LNCAP (cell line): ENCODE measurements at regions not wholly inside any gene's neighbourhood (a gene's known extent, or its start where the extent isn't known, plus 50 kb on each side); places are given as distances from the start of the nearest gene placed in this dataset.

Source experiments
- TF ChIP-seq, protein P1 (sequence below): fragments of 450-650 bp; IDR thresholded peaks from 2 replicates; pipeline ENCODE4 v1.5.1; 2017; ENCODE audit warnings: mild to moderate bottlenecking

DNA sequence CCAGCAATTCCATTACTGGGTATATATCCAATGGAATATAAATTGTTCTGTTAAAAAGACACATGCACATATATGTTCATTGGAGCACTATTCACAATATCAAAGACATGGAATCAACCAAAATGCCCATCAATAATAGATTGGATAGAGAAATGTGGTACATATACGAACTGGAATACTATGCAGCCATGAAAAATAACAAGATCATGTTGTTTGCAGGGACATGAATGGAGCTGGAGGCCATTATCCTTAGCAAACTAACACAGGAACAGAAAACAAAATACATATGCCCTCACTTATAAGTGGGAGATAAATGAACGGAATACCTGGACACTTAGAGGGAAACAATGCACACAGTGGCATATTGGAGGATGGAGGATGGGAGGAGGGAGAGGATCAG, 355.8 kb downstream of the CCDC85A start:
- TF ChIP-seq, protein P1, sequence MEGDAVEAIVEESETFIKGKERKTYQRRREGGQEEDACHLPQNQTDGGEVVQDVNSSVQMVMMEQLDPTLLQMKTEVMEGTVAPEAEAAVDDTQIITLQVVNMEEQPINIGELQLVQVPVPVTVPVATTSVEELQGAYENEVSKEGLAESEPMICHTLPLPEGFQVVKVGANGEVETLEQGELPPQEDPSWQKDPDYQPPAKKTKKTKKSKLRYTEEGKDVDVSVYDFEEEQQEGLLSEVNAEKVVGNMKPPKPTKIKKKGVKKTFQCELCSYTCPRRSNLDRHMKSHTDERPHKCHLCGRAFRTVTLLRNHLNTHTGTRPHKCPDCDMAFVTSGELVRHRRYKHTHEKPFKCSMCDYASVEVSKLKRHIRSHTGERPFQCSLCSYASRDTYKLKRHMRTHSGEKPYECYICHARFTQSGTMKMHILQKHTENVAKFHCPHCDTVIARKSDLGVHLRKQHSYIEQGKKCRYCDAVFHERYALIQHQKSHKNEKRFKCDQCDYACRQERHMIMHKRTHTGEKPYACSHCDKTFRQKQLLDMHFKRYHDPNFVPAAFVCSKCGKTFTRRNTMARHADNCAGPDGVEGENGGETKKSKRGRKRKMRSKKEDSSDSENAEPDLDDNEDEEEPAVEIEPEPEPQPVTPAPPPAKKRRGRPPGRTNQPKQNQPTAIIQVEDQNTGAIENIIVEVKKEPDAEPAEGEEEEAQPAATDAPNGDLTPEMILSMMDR = no peak

DNA sequence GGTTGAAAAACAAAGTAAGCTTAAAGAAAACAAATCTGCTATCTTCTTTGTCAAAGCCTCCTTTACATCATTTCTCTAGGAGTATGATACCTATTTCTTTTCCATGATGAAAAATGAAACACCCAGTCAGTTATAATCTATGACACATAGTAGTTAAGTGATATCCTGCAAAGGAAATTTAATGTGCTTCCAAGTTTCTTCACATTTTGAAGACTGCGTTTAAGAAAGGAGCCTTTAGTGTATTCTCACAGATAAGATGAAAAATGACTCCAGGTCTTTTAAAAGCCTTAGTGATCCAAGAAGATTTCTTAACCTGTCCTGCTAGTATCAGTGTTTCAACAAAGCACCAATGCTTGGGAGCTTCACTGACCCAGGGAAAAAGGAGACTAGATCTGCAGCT, 356.7 kb downstream of the CCDC85A start:
- TF ChIP-seq, protein P1 = no peak

DNA sequence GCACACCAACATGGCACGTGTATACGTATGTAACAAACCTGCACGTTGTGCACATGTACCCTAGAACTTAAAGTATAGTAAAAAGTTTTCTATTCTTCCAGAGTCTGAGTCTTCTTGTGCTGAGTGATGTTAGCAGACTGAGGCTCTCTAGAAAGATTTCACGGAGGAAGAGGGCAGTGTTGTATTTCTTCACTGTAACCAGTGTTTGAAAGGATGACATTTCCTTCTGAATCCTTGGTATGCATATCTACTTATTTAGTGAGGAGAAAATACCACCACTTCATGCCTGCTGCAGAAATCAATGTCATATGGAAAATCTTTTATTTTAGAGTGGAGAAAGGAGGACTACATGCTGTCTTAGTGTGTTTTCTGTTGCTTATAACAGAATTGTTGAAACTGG, 357.1 kb downstream of the CCDC85A start:
- TF ChIP-seq, protein P1 = no peak

DNA sequence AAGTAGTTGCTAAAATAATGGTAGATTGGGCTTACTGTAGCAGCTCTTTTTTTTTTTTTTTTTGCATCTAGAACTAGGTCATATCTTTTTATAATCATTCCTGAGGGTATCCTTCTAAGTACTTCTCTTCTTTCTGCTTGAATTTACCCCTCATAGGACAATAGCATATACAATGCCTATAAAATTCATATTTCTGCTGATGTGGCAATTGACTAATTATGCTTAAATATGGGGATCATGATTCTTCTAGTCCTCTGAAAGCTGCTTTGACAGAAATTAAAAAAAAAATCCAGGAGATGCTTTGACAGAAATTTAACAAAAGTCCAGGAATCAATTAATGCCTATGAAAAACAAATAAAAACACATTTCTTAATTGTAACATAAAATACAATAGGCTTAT, 358.4 kb downstream of the CCDC85A start:
- TF ChIP-seq, protein P1 = no peak

DNA sequence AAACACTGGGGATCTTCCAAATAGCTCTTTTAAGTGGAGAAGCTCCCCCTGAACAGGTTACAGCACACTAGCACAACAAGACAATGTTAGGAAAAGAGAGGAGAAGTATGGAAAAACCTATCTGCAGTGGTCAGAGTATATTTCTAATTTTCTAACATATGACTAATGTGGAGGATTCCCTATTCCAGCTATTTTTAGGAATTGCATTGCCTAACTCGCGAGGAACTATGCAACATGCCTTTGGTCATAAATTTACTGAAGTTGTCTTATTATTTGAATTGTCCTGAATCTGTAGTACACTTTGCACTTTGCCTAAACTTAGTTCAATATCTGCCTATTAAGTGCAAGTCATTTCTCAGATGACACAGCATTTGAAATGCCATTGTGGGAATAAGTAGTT, 381.4 kb downstream of the CCDC85A start:
- TF ChIP-seq, protein P1 = no peak

DNA sequence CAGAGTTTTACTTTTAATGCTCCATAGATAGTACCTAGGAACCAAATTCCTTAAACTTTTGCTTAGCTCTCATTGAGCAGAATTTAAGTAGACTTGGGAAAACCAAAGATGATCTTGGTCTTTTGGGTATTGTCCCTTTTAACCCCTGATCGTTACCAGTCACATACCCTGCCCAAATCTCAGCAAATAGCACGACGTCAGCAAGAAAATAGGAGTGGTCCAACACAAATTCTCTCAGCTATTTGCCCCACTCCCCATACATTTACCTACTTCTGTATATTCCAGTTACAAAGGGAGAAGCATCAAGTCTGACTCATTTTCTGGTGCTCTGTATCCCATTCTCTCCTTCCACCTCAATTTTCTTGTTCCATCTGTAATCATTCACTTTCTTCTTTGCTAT, 387.3 kb downstream of the CCDC85A start:
- TF ChIP-seq, protein P1 = no peak

DNA sequence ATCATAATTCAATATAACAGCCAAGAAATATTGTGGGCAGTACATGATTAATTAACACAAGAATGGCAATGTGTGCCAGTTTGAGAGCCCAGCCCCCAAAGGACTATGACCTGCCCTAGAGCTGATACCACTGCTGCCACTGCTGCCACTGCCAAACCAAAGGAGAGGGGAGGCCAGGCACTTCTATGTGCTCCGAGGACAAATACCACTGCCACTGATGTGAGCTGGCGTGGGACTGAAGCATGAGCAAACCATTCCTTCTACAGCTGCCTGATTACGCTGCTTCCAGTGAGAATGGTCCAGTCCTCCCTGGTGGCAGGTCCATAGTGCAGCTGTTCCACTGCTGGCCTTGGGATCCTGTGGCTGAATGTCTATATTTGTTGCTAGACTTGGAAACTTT, 392.2 kb downstream of the CCDC85A start:
- TF ChIP-seq, protein P1 = no peak

DNA sequence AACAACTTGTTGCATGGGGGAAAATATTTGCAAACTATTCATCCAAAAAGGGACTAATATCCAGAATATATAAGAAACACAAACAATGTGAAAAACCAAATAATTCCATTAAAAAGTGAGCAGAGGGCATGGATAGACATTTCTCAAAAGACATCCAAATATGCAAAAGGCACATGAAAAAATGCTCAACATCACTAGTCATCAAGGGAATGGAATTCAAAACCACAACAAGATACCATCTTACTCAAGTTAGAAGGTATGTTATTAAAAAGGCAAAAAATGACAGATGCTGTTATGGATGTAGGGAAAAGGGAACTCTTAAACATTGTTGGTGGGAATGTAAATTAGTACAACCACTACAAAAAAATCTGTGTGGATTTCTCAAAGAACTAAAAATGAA, 396.5 kb downstream of the CCDC85A start:
- TF ChIP-seq, protein P1 = no peak
